WERI-Rb-1 (cell line): ENCODE measurements at regions not wholly inside any gene's neighbourhood (a gene's known extent, or its start where the extent isn't known, plus 50 kb on each side); places are given as distances from the start of the nearest gene placed in this dataset.

ENCODE experiments used
- DNase-seq: peaks from one replicate; pipeline ENCODE4 v3.0.0-alpha.2; 2020
- H3K27ac ChIP-seq: fragments of 250-450 bp; sonication (Bioruptor Pico); 2 replicates; pipeline ENCODE4 v1.5.1; 2020; ENCODE audit warnings: mild to moderate bottlenecking, moderate library complexity
- H3K27me3 ChIP-seq: fragments of 250-450 bp; sonication (Bioruptor Pico); 2 replicates; pipeline ENCODE4 v1.5.1; 2021; ENCODE audit warnings: mild to moderate bottlenecking, low read depth, moderate library complexity; ENCODE audit not compliant: insufficient read depth, severe bottlenecking
- H3K36me3 ChIP-seq: fragments of 250-450 bp; sonication (Bioruptor Pico); 2 replicates; pipeline ENCODE4 v1.5.1; 2020; ENCODE audit warnings: mild to moderate bottlenecking, moderate library complexity
- H3K4me3 ChIP-seq: 2 replicates; pipeline ENCODE4 v1.5.1; 2011; ENCODE audit warnings: low read depth, mild to moderate bottlenecking, control low read depth, low read length
- H3K9me3 ChIP-seq: fragments of 250-450 bp; sonication (Bioruptor Pico); 2 replicates; pipeline ENCODE4 v1.5.1; 2021; ENCODE audit warnings: mild to moderate bottlenecking, moderate library complexity; ENCODE audit not compliant: severe bottlenecking
- TF ChIP-seq, protein P1 (sequence below): IDR thresholded peaks from 2 replicates; pipeline ENCODE4 v1.5.1; 2011; ENCODE audit warnings: low read depth, mild to moderate bottlenecking, control low read depth, inconsistent platforms, low read length

DNA sequence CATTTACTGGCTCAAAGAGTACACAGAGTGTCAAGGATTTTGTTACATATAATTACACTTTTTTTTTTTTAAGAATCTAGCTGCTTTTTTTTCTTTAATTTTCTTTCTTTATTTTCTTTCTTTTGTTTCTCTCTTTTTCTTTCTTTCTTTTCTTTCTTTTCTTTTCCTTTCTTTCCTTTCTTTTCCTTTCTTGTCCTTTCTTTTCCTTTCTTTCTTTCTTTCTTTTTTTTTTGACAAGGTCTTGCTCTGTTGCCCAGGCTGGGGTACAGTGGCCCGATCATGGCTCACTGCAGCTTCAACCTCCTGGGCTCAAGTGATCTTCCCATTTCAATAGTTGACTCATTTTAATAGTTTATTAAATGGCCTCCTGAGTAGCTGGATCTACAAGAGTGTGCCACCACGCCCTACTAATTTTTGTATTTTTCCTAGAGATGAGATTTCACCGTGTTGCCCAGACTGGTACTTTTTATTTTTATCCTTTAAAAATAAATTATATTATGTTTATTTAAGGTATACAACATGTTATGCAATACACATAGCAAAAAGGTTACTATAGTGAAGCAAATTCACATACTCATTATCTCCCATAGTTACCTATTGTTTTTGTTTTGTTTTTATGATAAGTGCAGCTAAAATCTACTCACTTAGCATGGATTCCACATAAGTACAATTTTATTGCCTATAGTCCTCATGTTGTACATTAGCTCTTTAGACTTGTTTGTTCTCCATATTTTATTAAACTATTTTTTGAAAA is 381.5 kb upstream of the KLF4 start:
- TF ChIP-seq, protein P1, sequence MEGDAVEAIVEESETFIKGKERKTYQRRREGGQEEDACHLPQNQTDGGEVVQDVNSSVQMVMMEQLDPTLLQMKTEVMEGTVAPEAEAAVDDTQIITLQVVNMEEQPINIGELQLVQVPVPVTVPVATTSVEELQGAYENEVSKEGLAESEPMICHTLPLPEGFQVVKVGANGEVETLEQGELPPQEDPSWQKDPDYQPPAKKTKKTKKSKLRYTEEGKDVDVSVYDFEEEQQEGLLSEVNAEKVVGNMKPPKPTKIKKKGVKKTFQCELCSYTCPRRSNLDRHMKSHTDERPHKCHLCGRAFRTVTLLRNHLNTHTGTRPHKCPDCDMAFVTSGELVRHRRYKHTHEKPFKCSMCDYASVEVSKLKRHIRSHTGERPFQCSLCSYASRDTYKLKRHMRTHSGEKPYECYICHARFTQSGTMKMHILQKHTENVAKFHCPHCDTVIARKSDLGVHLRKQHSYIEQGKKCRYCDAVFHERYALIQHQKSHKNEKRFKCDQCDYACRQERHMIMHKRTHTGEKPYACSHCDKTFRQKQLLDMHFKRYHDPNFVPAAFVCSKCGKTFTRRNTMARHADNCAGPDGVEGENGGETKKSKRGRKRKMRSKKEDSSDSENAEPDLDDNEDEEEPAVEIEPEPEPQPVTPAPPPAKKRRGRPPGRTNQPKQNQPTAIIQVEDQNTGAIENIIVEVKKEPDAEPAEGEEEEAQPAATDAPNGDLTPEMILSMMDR, result no peak
- Histone ChIP-seq H3K4me3 (no peak overlapping the region), H3K27me3 (peaks cover 69% of the 10 kb centered on the region), H3K9me3 (no peaks in the 10 kb centered on the region), H3K27ac (no peak overlapping the region), H3K36me3 (no peaks in the 10 kb centered on the region)
- DNase-seq, result no peak

DNA sequence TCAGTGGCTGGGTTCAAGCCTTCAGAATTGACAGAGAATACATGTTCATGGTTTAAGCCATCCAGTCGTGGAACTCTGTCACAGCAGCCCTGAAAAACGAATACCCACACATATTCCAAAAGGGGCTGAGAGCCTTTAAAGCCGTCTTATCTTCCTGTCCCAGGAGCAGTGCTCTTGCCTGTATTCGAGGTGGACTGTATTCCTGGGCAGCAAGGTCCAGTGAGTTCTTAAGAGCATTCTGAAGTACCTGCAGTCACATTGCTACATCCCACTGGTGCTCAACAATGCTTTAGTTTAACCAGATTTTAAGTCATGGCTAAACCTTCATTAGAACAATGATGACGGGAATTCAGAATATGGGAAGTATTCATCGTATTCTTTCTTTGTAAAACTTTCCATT is 380.7 kb upstream of the KLF4 start:
- TF ChIP-seq, protein P1, result no peak

DNA sequence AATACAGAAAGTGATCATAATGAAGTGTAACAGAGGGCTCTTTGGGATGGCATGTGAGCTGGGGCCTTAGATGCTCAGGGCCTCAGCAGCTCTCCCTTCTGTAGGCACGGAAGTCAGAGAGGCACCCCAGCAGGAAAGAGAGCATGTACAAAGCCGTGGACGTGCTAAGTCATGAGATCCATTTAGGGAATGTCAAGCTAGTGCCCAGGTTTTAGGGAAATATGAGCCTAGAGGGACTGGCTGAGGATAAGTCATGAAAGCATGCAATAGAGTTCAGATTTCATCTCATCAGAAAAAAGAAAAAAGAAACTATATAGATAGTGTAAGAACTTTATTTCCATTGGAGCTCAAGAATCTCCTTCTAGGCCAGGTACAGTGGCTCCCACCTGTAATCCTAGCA is 379.5 kb upstream of the KLF4 start:
- Histone ChIP-seq H3K36me3 (no peaks in the 10 kb centered on the region), H3K27ac (no peak overlapping the region), H3K9me3 (peaks cover 2% of the 10 kb centered on the region), H3K4me3 (no peak overlapping the region), H3K27me3 (peaks cover 71% of the 10 kb centered on the region)
- TF ChIP-seq, protein P1, result no peak
- DNase-seq, result no peak

More for the DNA sequence above, 380.7 kb upstream of the KLF4 start:
- no peak overlapping the region for H3K27ac ChIP-seq
- peaks cover 2% of the 10 kb centered on the region for H3K9me3 ChIP-seq
- no peak overlapping the region for H3K4me3 ChIP-seq
- no peaks in the 10 kb centered on the region for H3K36me3 ChIP-seq
- H3K27me3 ChIP-seq, result peaks cover 68% of the 10 kb centered on the region
- DNase-seq, result no peak

DNA sequence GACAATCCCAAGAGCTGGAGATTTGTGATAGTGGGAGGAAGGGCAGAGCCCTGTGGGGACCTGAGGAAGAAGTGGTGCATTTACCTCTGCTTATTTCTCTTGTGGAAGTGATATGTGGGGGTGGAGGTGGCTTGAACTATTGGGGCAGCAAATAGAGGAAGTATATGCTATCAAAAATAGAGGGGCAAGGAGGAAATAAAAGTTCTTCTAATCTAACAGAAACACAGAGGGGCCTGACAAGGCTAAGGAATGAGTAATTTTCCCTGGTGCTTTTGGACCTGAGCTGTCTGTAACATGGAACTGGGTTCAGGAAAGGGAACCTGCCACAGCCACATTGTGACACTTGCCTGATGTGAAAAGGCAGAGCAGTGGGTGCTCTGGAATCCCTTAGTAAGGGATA is 378.6 kb upstream of the KLF4 start:
- no peaks in the 10 kb centered on the region for H3K36me3 ChIP-seq
- peaks cover 69% of the 10 kb centered on the region for H3K27me3 ChIP-seq
- TF ChIP-seq, protein P1, result no peak
- no peak overlapping the region for H3K4me3 ChIP-seq
- no peak for DNase-seq
- H3K27ac ChIP-seq, result no peak overlapping the region
- H3K9me3 ChIP-seq, result peaks cover 2% of the 10 kb centered on the region

DNA sequence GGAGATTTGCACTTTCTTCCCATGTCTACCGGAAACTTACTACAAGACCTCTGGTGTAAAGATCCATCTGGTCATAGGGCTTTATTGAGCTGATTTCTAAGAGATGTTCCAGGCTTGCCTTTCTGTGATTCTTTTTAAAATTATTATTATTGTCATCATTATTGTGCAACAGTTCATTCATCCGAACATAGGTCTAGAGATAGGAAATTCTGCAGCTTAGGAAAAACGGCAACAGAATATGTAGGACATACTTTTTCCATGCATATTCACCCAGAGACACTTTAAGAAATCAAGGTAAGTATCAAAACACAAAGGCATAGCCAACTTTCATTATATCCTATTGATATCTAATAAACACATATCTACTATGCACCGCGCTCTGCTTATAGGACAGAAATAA is 378.2 kb upstream of the KLF4 start:
- Histone ChIP-seq H3K27me3 (peaks cover 65% of the 10 kb centered on the region), H3K4me3 (no peak overlapping the region), H3K9me3 (peaks cover 2% of the 10 kb centered on the region), H3K36me3 (no peaks in the 10 kb centered on the region), H3K27ac (no peak overlapping the region)
- TF ChIP-seq, protein P1, result no peak
- DNase-seq, result no peak

DNA sequence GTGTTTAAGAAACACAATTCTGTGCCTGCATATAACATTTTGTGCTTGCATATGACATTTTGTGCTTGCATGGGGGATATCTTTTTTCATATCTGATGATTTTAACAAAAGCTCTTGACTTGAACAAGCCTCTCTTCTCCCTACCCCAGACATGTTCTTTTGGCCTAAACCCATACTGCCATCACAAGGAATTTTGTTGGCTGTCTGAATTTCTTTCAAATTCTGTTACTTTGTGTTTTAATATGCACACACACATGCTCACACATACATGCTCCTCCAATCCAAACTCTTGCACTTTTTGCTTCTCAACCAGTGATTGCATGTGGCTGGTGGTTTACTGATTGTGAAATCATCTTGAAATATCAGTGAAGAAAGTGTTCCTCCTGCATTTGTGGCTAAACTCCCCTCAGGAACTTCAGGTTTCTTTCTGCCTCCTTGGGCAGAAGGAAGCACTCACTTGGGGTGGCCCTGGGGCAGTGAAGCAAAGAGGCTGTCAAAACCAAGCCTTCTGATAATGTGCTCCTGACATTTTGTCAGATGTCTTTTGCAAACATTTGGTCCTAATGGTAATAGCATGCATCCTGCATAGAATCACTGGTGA is 377.2 kb upstream of the KLF4 start:
- Histone ChIP-seq H3K27me3 (peaks cover 63% of the 10 kb centered on the region), H3K4me3 (no peak overlapping the region), H3K9me3 (peaks cover 2% of the 10 kb centered on the region), H3K36me3 (no peaks in the 10 kb centered on the region), H3K27ac (no peak overlapping the region)
- DNase-seq, result no peak
- TF ChIP-seq, protein P1, result no peak
